ENCODE measurements at regions not wholly inside any gene's neighbourhood (a gene's known extent, or its start where the extent isn't known, plus 50 kb on each side); places are given as distances from the start of the nearest gene placed in this dataset.
"Not testable (repeated sequence)": the region's sequence is repeated elsewhere in the genome, so short reads cannot be mapped to it uniquely, and the experiment has no call there.

DNA sequence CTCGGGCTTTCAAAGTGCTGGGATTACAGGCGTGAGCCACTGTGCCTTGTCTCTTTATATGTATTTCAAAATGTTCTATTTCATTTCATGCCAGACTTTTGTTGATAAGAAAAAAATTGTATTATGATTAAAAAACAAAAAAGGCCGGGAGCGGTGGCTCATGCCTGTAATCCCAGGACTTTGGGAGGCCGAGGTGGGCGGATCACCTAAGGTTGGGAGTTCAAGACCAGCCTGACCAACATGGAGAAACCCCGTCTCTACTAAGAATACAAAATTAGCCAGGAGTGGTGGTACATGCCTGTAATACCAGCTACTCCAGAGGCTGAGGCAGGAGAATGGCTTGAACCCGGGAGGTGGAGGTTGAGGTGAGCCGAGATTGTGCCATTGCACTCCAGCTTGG is 121.9 kb downstream of the KCNJ18 start:
- not testable (repeated sequence) for TF ChIP-seq CTCF (IDR thresholded peaks at IDR 0.05; ENCODE audit: borderline replicate concordance, extremely low read depth, low read length, poor library complexity, severe bottlenecking); EZH2 (IDR thresholded peaks at IDR 0.05; ENCODE audit: borderline replicate concordance, low read depth, low read length, severe bottlenecking)

Data from DND-41 (cell line).